ENCODE measurements at regions not wholly inside any gene's neighbourhood (a gene's known extent, or its start where the extent isn't known, plus 50 kb on each side); places are given as distances from the start of the nearest gene placed in this dataset.

- no peak for TF ChIP-seq CTCF (conservative IDR thresholded peaks at IDR 0.05; ENCODE audit: low read depth, low read length)
- TF ChIP-seq CEBPB (IDR thresholded peaks at IDR 0.05; ENCODE audit: low read depth, low read length): no peak
- TF ChIP-seq SMC3 (IDR thresholded peaks at IDR 0.05; ENCODE audit: low read depth, low read length): no peak
- TF ChIP-seq POLR2A (IDR thresholded peaks at IDR 0.05; ENCODE audit: low read depth, low read length): no peak
- TF ChIP-seq BHLHE40 (IDR thresholded peaks at IDR 0.05; ENCODE audit: low read depth, low read length): no peak
- no peak for TF ChIP-seq MAFK (IDR thresholded peaks at IDR 0.05; ENCODE audit: low read depth, low read length)
- TF ChIP-seq USF2 (IDR thresholded peaks at IDR 0.05; ENCODE audit: low read depth, low read length): no peak
- TF ChIP-seq RAD21 (IDR thresholded peaks at IDR 0.05; ENCODE audit: low read length): no peak
- TF ChIP-seq NFE2L2 (IDR thresholded peaks at IDR 0.05; ENCODE audit: low read depth, low read length): no peak
- no peak for TF ChIP-seq RCOR1 (IDR thresholded peaks at IDR 0.05; ENCODE audit: insufficient replicate concordance, low read length)
- TF ChIP-seq MAZ (IDR thresholded peaks at IDR 0.05; ENCODE audit: borderline replicate concordance, low read depth, low read length): no peak
- TF ChIP-seq RFX5 (IDR thresholded peaks at IDR 0.05; ENCODE audit: low read depth, low read length): no peak
- TF ChIP-seq MXI1 (IDR thresholded peaks at IDR 0.05; ENCODE audit: borderline replicate concordance, low read depth, low read length): no peak
- no peak for TF ChIP-seq FOS (IDR thresholded peaks at IDR 0.05; ENCODE audit: low read depth, low read length)
Measured at GRCh38 chr14:26026384-26026783, 571.4 kb downstream of the NOVA1 start.
